HG02943 (cell line): ENCODE measurements at regions not wholly inside any gene's neighbourhood (a gene's known extent, or its start where the extent isn't known, plus 50 kb on each side); places are given as distances from the start of the nearest gene placed in this dataset.
"Not testable (repeated sequence)": the region's sequence is repeated elsewhere in the genome, so short reads cannot be mapped to it uniquely, and the experiment has no call there.

ENCODE experiments used
- ATAC-seq: cut with Tn5 transposase; IDR thresholded peaks from one replicate; pipeline ENCODE4 v1.9.1; 2021; ENCODE audit warnings: mild to moderate bottlenecking, low read depth, moderate library complexity; ENCODE audit not compliant: unreplicated experiment

GRCh38 chr20:1758765-1759164 is 101.2 kb upstream of the SIRPG start:
- no peak for ATAC-seq

GRCh38 chr20:1757606-1758512 is 100.3 kb upstream of the SIRPG start:
- ATAC-seq, result no peak

GRCh38 chr20:1757072-1757471 is 99.5 kb upstream of the SIRPG start:
- ATAC-seq, result no peak

- ATAC-seq, result no peak
Observed at GRCh38 chr20:1754749-1755148, 97.2 kb upstream of the SIRPG start.

- ATAC-seq, result no peak
Observed at GRCh38 chr20:1754306-1754705, 96.7 kb upstream of the SIRPG start.

GRCh38 chr20:1752045-1752444 is 94.5 kb upstream of the SIRPG start:
- no peak for ATAC-seq

- ATAC-seq, result no peak
Observed at GRCh38 chr20:1748777-1749176, 91.2 kb upstream of the SIRPG start.

GRCh38 chr20:1747953-1748577 is 90.5 kb upstream of the SIRPG start:
- no peak for ATAC-seq

- ATAC-seq, result not testable (repeated sequence)
Observed at GRCh38 chr20:1742049-1742434, 84.5 kb upstream of the SIRPG start.

GRCh38 chr20:1741309-1742048 is 83.9 kb upstream of the SIRPG start:
- ATAC-seq, result no peak

- no peak for ATAC-seq
Observed at GRCh38 chr20:1737134-1737533, 79.6 kb upstream of the SIRPG start.

- ATAC-seq, result no peak
Observed at GRCh38 chr20:1735417-1736089, 78.0 kb upstream of the SIRPG start.

GRCh38 chr20:1734269-1734858 is 76.8 kb upstream of the SIRPG start:
- no peak for ATAC-seq

GRCh38 chr20:1731828-1732375 is 74.3 kb upstream of the SIRPG start:
- not testable (repeated sequence) for ATAC-seq

- not testable (repeated sequence) for ATAC-seq
Observed at GRCh38 chr20:1730981-1731711, 73.6 kb upstream of the SIRPG start.

GRCh38 chr20:1727303-1727702 is 69.7 kb upstream of the SIRPG start:
- not testable (repeated sequence) for ATAC-seq

- no peak for ATAC-seq
Observed at GRCh38 chr20:1724901-1725300, 67.3 kb upstream of the SIRPG start.

- ATAC-seq, result no peak
Observed at GRCh38 chr20:1722513-1723050, 65.0 kb upstream of the SIRPG start.
